Ovary (tissue), 7 donors: ENCODE measurements at regions not wholly inside any gene's neighbourhood (a gene's known extent, or its start where the extent isn't known, plus 50 kb on each side); places are given as distances from the start of the nearest gene placed in this dataset.

Experiments
- DNase-seq, 5 donors: peaks; one replicate each; pipeline ENCODE4 v3.0.0-alpha.2; 2019 to 2020
- H3K27ac ChIP-seq, 2 donors: fragments of 200-600 bp; one replicate each; pipeline versions ENCODE4 v1.5.1 to v1.8.0; 2019 to 2022
- H3K27me3 ChIP-seq: fragments of 200-600 bp; one replicate; pipeline ENCODE4 v1.8.0; 2022
- H3K36me3 ChIP-seq: fragments of 200-600 bp; sonication (generic); one replicate; pipeline ENCODE4 v1.5.1; 2019
- H3K4me1 ChIP-seq: one replicate; pipeline ENCODE4 v1.8.1; 2013; ENCODE audit warnings: mild to moderate bottlenecking, moderate library complexity; ENCODE audit not compliant: insufficient read depth
- H3K4me3 ChIP-seq: fragments of 200-600 bp; sonication (generic); one replicate; pipeline ENCODE4 v1.5.1; 2017
- H3K9me3 ChIP-seq, 2 donors: fragments of 200-600 bp in 1 of 2; sonication (generic) in 1 of 2; one replicate each; pipeline versions ENCODE4 v1.5.1 to v1.8.1; 2013 to 2019; ENCODE audit warnings: mild to moderate bottlenecking in 1 of 2, moderate library complexity in 1 of 2
- EP300 ChIP-seq: sonication (generic); formaldehyde crosslinking; IDR thresholded peaks from one replicate; pipeline ENCODE4 v1.6.1; 2017; ENCODE audit warnings: antibody characterized with exemption
- POLR2A ChIP-seq: fragments of 450-650 bp; IDR thresholded peaks from one replicate; pipeline ENCODE4 v1.6.1; 2017; ENCODE audit warnings: antibody characterized with exemption, mild to moderate bottlenecking, moderate library complexity
- WGBS, 3 donors: extraction: QIAGEN DNeasy Blood & Tissue Kit in 1 of 3; methylation state at CpG; one replicate each; pipeline versions ENCODE4 v1.1.5 to v1.1.7; 2013 to 2017; 5-methylcytosine and 5-hydroxymethylcytosine counted together
- intact Hi-C, 4 donors: fragments of 100-400 bp; cut with DNase I; formaldehyde crosslinking; loops; one replicate each; pipeline versions ENCODE4 v1.11.0 to v1.15.1; 2022 to 2023
- TF ChIP-seq, protein P1 (sequence below), 3 donors: fragments of 450-650 bp in 2 of 3; fragments of 200-600 bp in 1 of 3; IDR thresholded peaks; one replicate each; pipeline versions ENCODE4 v1.5.1 to v1.8.0; 2016 to 2022; ENCODE audit warnings: antibody characterized with exemption in 3 of 3, mild to moderate bottlenecking in 1 of 3
- donor health status: DM: no; HTN: no; CAD: no; lungs with moderate emphysema.
- donor health status: DM: no; HTN: no; CAD: no.
- donor health status: Bipolar disorder and iron deficiency.
- donor health status: DM: no; HTN: no; CAD: no.
- donor health status: DM: yes; HTN: yes; CAD: no.

DNA sequence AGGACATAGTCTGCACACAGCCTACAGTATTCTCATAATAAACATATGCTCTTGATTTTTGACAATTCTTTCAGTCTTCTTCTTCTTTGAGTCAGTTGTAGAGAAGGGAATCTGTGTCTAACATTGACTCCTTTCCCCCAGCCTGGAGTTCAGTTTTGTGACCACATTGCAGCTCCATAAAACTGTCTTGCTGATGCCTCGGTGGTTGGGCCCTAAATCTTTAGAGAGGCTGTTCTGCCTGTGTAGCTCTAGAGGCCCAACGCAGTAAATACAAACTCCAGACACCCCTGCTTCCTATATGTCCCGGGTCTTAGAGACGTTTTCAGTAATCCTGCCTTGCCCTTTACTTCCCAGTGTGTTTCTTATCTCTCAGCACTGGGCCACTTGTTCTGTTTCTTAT lies 639.5 kb upstream of the AADAT start:
- TF ChIP-seq EP300, result no peak
- H3K27me3 ChIP-seq, result no peaks in the 10 kb centered on the region
- H3K4me3 ChIP-seq, result no peak overlapping the region
- no peaks in the 10 kb centered on the region for H3K36me3 ChIP-seq
- DNase-seq, result no peak
- intact Hi-C loops, result no loop called here
- 36 to 52% (median 37%) methylated on average over 4 of the region's 4 CpGs for WGBS, 3 donors
- H3K27ac ChIP-seq, result no peak overlapping the region
- H3K4me1 ChIP-seq, result no peaks in the 10 kb centered on the region
- H3K9me3 ChIP-seq, result no peaks in the 10 kb centered on the region

DNA sequence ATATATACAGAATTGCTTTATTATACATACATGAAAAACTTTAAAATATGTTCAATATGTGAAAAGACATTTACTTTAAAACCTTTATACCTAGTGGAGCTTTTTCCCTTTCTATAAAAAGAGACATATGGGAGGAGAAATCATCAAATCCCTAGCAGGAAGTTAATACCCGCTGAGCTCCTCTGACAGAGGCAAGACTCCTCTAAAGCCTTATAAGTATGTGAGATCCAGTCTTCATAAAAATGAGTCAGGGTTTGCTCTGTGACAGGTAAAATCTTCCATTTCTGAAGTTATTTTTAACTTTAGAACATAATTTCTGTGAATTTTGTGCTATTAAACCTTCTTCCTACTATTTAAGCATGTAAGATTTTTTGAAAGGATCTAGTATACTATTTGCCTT lies 634.4 kb upstream of the AADAT start:
- Histone ChIP-seq H3K4me3 (no peak overlapping the region), H3K27me3 (no peaks in the 10 kb centered on the region), H3K4me1 (no peaks in the 10 kb centered on the region), H3K36me3 (no peaks in the 10 kb centered on the region), H3K9me3 (no peaks in the 10 kb centered on the region), H3K27ac (no peak overlapping the region)
- intact Hi-C loops, result no loop called here
- WGBS, 3 donors, result 54 to 62% (median 59%) methylated on average over 1 of the region's 1 CpG
- DNase-seq, result no peak
- TF ChIP-seq EP300 (no peak), POLR2A (no peak)
- TF ChIP-seq, protein P1, sequence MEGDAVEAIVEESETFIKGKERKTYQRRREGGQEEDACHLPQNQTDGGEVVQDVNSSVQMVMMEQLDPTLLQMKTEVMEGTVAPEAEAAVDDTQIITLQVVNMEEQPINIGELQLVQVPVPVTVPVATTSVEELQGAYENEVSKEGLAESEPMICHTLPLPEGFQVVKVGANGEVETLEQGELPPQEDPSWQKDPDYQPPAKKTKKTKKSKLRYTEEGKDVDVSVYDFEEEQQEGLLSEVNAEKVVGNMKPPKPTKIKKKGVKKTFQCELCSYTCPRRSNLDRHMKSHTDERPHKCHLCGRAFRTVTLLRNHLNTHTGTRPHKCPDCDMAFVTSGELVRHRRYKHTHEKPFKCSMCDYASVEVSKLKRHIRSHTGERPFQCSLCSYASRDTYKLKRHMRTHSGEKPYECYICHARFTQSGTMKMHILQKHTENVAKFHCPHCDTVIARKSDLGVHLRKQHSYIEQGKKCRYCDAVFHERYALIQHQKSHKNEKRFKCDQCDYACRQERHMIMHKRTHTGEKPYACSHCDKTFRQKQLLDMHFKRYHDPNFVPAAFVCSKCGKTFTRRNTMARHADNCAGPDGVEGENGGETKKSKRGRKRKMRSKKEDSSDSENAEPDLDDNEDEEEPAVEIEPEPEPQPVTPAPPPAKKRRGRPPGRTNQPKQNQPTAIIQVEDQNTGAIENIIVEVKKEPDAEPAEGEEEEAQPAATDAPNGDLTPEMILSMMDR (IDR thresholded peaks at IDR 0.05), result no peak

DNA sequence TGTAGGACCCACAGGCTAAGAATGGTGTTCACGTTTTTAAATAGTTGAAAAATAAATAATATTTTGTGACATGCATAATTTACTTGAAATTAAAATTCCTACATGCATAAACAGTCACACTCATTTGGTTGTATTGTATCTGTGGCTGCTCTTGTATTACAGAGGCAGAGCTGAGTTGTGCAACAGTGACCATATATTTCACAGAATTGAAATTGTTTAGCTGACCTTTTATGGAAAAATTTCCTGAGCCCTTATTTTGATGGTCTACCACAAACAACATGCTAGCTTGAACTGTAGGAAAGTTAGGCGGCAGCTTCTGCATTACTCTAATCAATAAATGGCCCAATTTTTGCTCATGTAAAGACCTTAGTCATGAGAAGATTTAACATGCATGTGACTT lies 633.4 kb upstream of the AADAT start:
- TF ChIP-seq, protein P1 (IDR thresholded peaks at IDR 0.05), result no peak
- TF ChIP-seq POLR2A (no peak), EP300 (no peak)
- Histone ChIP-seq H3K36me3 (no peaks in the 10 kb centered on the region), H3K4me1 (no peaks in the 10 kb centered on the region), H3K9me3 (no peaks in the 10 kb centered on the region), H3K27me3 (no peaks in the 10 kb centered on the region), H3K4me3 (no peak overlapping the region), H3K27ac (no peak overlapping the region)
- 88 to 95% (median 92%) methylated on average over 2 of the region's 2 CpGs for WGBS, 3 donors
- DNase-seq, result no peak
- intact Hi-C loops, result no loop called here

DNA sequence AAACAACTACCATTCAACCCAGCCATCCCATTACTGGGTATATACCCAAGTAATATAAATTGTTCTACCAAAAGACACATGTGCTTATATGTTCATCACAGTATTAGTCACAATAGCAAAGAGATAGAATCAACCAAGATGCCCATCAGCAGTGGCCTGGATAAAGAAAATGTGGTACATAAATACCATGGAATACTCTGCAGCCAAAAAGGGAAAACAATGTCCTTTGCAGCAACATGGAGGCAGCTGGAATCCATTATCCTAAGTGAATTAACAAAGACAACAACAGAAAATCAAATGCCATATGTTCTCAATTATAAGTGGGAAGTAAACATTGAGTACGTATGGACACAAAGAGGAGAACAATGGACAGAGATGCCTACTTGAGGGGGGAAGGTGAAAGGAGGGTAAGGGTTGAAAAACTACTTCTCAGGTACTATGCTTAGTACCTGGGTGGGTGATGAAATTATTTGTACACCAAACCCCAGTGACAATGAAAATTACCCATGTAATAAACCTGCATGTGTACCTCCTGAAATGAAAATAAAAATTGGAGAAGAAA lies 632.1 kb upstream of the AADAT start:
- TF ChIP-seq POLR2A (no peak), EP300 (no peak)
- TF ChIP-seq, protein P1 (IDR thresholded peaks at IDR 0.05), result no peak
- no peak for DNase-seq
- no peaks in the 10 kb centered on the region for H3K4me1 ChIP-seq
- WGBS, 3 donors, result 80 to 89% (median 84%) methylated on average over 1 of the region's 1 CpG
- H3K27me3 ChIP-seq, result no peaks in the 10 kb centered on the region
- H3K4me3 ChIP-seq, result no peak overlapping the region
- no peaks in the 10 kb centered on the region for H3K9me3 ChIP-seq
- H3K36me3 ChIP-seq, result no peaks in the 10 kb centered on the region
- H3K27ac ChIP-seq, result no peak overlapping the region
- intact Hi-C loops, result no loop called here

DNA sequence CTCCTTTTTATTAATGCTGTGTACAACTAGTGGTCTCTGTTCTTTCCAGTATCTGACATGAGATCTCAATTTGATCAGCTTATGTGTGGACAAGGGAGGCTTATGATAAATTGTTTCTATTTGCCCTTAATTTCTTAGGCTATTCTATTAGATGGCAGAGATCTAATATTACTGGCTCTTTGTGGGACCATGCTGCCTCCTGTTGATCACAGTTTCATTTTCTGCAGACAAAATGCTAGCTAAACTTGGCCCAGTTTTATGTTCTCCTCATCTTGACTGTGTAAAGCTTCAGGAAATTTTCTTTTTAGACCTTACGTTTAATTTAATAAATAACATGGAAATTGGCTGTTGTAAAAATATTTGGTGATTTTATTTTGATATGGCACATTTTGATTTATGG lies 627.1 kb upstream of the AADAT start:
- TF ChIP-seq, protein P1 (IDR thresholded peaks at IDR 0.05), result no peak
- TF ChIP-seq POLR2A (no peak), EP300 (no peak)
- no peak for DNase-seq
- H3K27me3 ChIP-seq, result no peaks in the 10 kb centered on the region
- H3K27ac ChIP-seq, result no peak overlapping the region
- no peaks in the 10 kb centered on the region for H3K36me3 ChIP-seq
- H3K4me3 ChIP-seq, result no peak overlapping the region
- H3K4me1 ChIP-seq, result no peaks in the 10 kb centered on the region
- WGBS, 3 donors, result 74 to 91% (median 90%) methylated on average over 1 of the region's 1 CpG
- no peaks in the 10 kb centered on the region for H3K9me3 ChIP-seq
- intact Hi-C loops, result no loop called here
